WERI-Rb-1 (cell line): ENCODE measurements at regions not wholly inside any gene's neighbourhood (a gene's known extent, or its start where the extent isn't known, plus 50 kb on each side); places are given as distances from the start of the nearest gene placed in this dataset.

Experiments
- DNase-seq: peaks from one replicate; pipeline ENCODE4 v3.0.0-alpha.2; 2020
- H3K27ac ChIP-seq: fragments of 250-450 bp; sonication (Bioruptor Pico); 2 replicates; pipeline ENCODE4 v1.5.1; 2020; ENCODE audit warnings: mild to moderate bottlenecking, moderate library complexity
- H3K27me3 ChIP-seq: fragments of 250-450 bp; sonication (Bioruptor Pico); 2 replicates; pipeline ENCODE4 v1.5.1; 2021; ENCODE audit warnings: mild to moderate bottlenecking, low read depth, moderate library complexity; ENCODE audit not compliant: insufficient read depth, severe bottlenecking
- H3K36me3 ChIP-seq: fragments of 250-450 bp; sonication (Bioruptor Pico); 2 replicates; pipeline ENCODE4 v1.5.1; 2020; ENCODE audit warnings: mild to moderate bottlenecking, moderate library complexity
- H3K4me3 ChIP-seq: 2 replicates; pipeline ENCODE4 v1.5.1; 2011; ENCODE audit warnings: low read depth, mild to moderate bottlenecking, control low read depth, low read length
- H3K9me3 ChIP-seq: fragments of 250-450 bp; sonication (Bioruptor Pico); 2 replicates; pipeline ENCODE4 v1.5.1; 2021; ENCODE audit warnings: mild to moderate bottlenecking, moderate library complexity; ENCODE audit not compliant: severe bottlenecking
- TF ChIP-seq, protein P1 (sequence below): IDR thresholded peaks from 2 replicates; pipeline ENCODE4 v1.5.1; 2011; ENCODE audit warnings: low read depth, mild to moderate bottlenecking, control low read depth, inconsistent platforms, low read length

GRCh38 chr14:101369916-101370592 lies 191.2 kb upstream of the DIO3 start:
- Histone ChIP-seq H3K27me3 (peaks cover 96% of the 10 kb centered on the region), H3K9me3 (peaks cover 2% of the 10 kb centered on the region), H3K4me3 (no peak overlapping the region), H3K27ac (no peak overlapping the region), H3K36me3 (no peaks in the 10 kb centered on the region)
- DNase-seq: no peak
- TF ChIP-seq, protein P1, sequence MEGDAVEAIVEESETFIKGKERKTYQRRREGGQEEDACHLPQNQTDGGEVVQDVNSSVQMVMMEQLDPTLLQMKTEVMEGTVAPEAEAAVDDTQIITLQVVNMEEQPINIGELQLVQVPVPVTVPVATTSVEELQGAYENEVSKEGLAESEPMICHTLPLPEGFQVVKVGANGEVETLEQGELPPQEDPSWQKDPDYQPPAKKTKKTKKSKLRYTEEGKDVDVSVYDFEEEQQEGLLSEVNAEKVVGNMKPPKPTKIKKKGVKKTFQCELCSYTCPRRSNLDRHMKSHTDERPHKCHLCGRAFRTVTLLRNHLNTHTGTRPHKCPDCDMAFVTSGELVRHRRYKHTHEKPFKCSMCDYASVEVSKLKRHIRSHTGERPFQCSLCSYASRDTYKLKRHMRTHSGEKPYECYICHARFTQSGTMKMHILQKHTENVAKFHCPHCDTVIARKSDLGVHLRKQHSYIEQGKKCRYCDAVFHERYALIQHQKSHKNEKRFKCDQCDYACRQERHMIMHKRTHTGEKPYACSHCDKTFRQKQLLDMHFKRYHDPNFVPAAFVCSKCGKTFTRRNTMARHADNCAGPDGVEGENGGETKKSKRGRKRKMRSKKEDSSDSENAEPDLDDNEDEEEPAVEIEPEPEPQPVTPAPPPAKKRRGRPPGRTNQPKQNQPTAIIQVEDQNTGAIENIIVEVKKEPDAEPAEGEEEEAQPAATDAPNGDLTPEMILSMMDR: no peak

GRCh38 chr14:101370593-101371569 lies 190.4 kb upstream of the DIO3 start:
- no peak for DNase-seq
- no peaks in the 10 kb centered on the region for H3K36me3 ChIP-seq
- TF ChIP-seq, protein P1: no peak
- H3K9me3 ChIP-seq: peaks cover 2% of the 10 kb centered on the region
- H3K27ac ChIP-seq: no peak overlapping the region
- H3K27me3 ChIP-seq: peaks cover 93% of the 10 kb centered on the region
- no peak overlapping the region for H3K4me3 ChIP-seq

GRCh38 chr14:101371799-101372793 lies 189.2 kb upstream of the DIO3 start:
- Histone ChIP-seq H3K9me3 (peaks cover 2% of the 10 kb centered on the region), H3K27me3 (peaks cover 89% of the 10 kb centered on the region), H3K36me3 (no peaks in the 10 kb centered on the region), H3K4me3 (no peak overlapping the region), H3K27ac (no peak overlapping the region)
- DNase-seq: no peak
- TF ChIP-seq, protein P1: no peak

DNA sequence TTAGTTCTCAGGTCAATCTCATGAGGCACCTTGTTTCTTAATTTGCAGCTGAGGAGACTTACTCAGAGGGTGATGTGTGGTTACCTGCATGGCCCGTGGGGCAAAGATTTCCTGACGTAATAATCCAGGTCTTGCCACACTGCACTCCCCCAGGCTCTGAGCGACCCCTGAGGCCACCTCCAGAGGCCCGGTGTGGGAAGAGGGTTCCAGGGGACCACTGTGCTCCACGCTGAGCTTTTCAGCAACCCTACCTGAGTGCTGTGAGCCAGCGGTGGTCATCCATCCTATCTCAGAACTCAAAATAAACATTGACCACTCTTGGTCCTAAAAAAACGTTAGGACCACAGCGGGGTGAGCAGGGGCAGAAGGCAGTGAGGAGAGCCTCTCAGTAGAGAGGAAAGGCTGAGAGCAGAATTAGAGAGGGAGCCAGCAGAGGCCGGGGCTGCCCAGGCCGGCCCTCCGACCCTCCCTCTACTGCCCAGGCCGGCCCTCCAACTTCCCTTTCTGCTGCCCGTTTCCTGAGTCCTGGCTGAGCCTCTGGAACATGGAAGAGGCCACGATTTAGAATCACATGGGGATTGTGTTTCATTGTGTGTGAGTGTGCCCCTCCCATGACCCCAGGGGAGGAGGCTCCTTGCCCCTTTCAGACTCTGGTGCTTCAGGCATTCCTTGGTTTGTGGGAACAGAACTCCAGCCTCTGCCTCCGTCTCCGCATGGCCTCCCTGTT lies 188.2 kb upstream of the DIO3 start:
- H3K4me3 ChIP-seq: no peak overlapping the region
- no peaks in the 10 kb centered on the region for H3K36me3 ChIP-seq
- H3K27me3 ChIP-seq: peaks cover 87% of the 10 kb centered on the region
- TF ChIP-seq, protein P1: no peak
- no peak overlapping the region for H3K27ac ChIP-seq
- no peak for DNase-seq
- H3K9me3 ChIP-seq: peaks cover 2% of the 10 kb centered on the region

- no peak overlapping the region for H3K27ac ChIP-seq
- no peak overlapping the region for H3K4me3 ChIP-seq
- no peak for DNase-seq
- peaks cover 2% of the 10 kb centered on the region for H3K9me3 ChIP-seq
- TF ChIP-seq, protein P1: no peak
- H3K36me3 ChIP-seq: no peaks in the 10 kb centered on the region
- H3K27me3 ChIP-seq: peaks cover 84% of the 10 kb centered on the region
These were observed 187.5 kb upstream of the DIO3 start for GRCh38 chr14:101373690-101374295.
